CD14-positive monocyte (primary cell): ENCODE measurements at regions not wholly inside any gene's neighbourhood (a gene's known extent, or its start where the extent isn't known, plus 50 kb on each side); places are given as distances from the start of the nearest gene placed in this dataset.

ENCODE experiments used
- DNase-seq, 3 donors: peaks; one replicate each; pipeline ENCODE4 v3.0.0-alpha.2; 2011 to 2022
- H2AFZ ChIP-seq: 2 replicates; pipeline ENCODE4 v1.6.0; 2012; ENCODE audit warnings: mild to moderate bottlenecking, low read depth, low read length, inconsistent platforms; ENCODE audit not compliant: insufficient read depth, poor library complexity, severe bottlenecking
- H3K27ac ChIP-seq, 2 donors: 1 replicate in 1 of 2; 2 replicates in 1 of 2; pipeline ENCODE4 v1.5.1; 2012 to 2013; ENCODE audit warnings: low read length in 2 of 2, control low read depth in 1 of 2, inconsistent platforms in 1 of 2, low read depth in 1 of 2, mild to moderate bottlenecking in 1 of 2
- H3K27me3 ChIP-seq, 2 donors: one replicate each; pipeline versions ENCODE4 v1.6.0 to v1.6.1; 2011 to 2013; ENCODE audit warnings: low read length in 2 of 2; ENCODE audit not compliant: control insufficient read depth in 2 of 2, insufficient read depth in 2 of 2
- H3K36me3 ChIP-seq, 2 donors: replicated peaks in 1 of 2; 1 replicate in 1 of 2; 2 replicates in 1 of 2; pipeline versions ENCODE4 v1.5.1 to v1.6.1; 2012 to 2013; ENCODE audit warnings: low read length in 2 of 2, control low read depth in 1 of 2, inconsistent platforms in 1 of 2, mild to moderate bottlenecking in 1 of 2; ENCODE audit not compliant: insufficient read depth in 2 of 2, control insufficient read depth in 1 of 2
- H3K4me1 ChIP-seq, 2 donors: 1 replicate in 1 of 2; 2 replicates in 1 of 2; pipeline versions ENCODE4 v1.5.1 to v1.6.1; 2012 to 2013; ENCODE audit warnings: low read length in 2 of 2, control low read depth in 1 of 2, inconsistent platforms in 1 of 2, mild to moderate bottlenecking in 1 of 2, moderate library complexity in 1 of 2; ENCODE audit not compliant: insufficient read depth in 2 of 2, control insufficient read depth in 1 of 2
- H3K4me2 ChIP-seq: replicated peaks from 2 replicates; pipeline ENCODE3; 2012; ENCODE audit warnings: low read length, moderate library complexity, mild to moderate bottlenecking; ENCODE audit not compliant: poor library complexity, severe bottlenecking; ENCODE audit errors: extremely low read depth
- H3K4me3 ChIP-seq, 3 experiments: fragments of 200-600 bp in 1 of 3; sonication (generic) in 1 of 3; replicated peaks in 1 of 3; 1 replicate in 2 of 3; 2 replicates in 1 of 3; pipeline ENCODE4 v1.5.1; 2011 to 2013; ENCODE audit warnings: low read length in 3 of 3, mild to moderate bottlenecking in 3 of 3, control low read depth in 2 of 3, low read depth in 2 of 3, inconsistent platforms in 1 of 3, moderate library complexity in 1 of 3
- H3K79me2 ChIP-seq: 2 replicates; pipeline ENCODE4 v1.6.0; 2012; ENCODE audit warnings: mild to moderate bottlenecking, control low read depth, inconsistent platforms, low read length, moderate library complexity; ENCODE audit not compliant: insufficient read depth
- H3K9ac ChIP-seq: 2 replicates; pipeline ENCODE4 v1.6.0; 2017; ENCODE audit warnings: low read length, mild to moderate bottlenecking; ENCODE audit not compliant: insufficient read depth, poor library complexity, severe bottlenecking
- H3K9me3 ChIP-seq, 2 donors: replicated peaks in 1 of 2; 1 replicate in 1 of 2; 2 replicates in 1 of 2; pipeline versions ENCODE4 v1.5.1 to v1.6.1; 2012 to 2013; ENCODE audit warnings: low read length in 2 of 2, control low read depth in 1 of 2; ENCODE audit not compliant: control insufficient read depth in 1 of 2, insufficient read depth in 1 of 2
- H4K20me1 ChIP-seq: 2 replicates; pipeline ENCODE4 v1.6.0; 2012; ENCODE audit warnings: mild to moderate bottlenecking, low read length, control low read depth, moderate library complexity; ENCODE audit not compliant: insufficient read depth
- H3K27ac Mint-ChIP-seq, 7 donors: one replicate each; pipeline ENCODE4 v1.8.0; 2020; ENCODE audit warnings: mild to moderate bottlenecking in 7 of 7, mixed read lengths in 7 of 7, moderate library complexity in 6 of 7, inconsistent platforms in 2 of 7
- H3K27me3 Mint-ChIP-seq, 3 donors: one replicate each; pipeline ENCODE4 v1.8.0; 2021 to 2022; ENCODE audit warnings: low read depth in 3 of 3, mild to moderate bottlenecking in 3 of 3, mixed read lengths in 3 of 3, moderate library complexity in 3 of 3, inconsistent platforms in 1 of 3
- H3K36me3 Mint-ChIP-seq, 2 donors: one replicate each; pipeline ENCODE4 v1.8.0; 2020; ENCODE audit warnings: mixed read lengths in 2 of 2, inconsistent platforms in 1 of 2, mild to moderate bottlenecking in 1 of 2
- H3K4me1 Mint-ChIP-seq: one replicate; pipeline ENCODE4 v1.8.0; 2020; ENCODE audit warnings: mild to moderate bottlenecking, mixed read lengths
- H3K4me3 Mint-ChIP-seq, 2 donors: one replicate each; pipeline ENCODE4 v1.8.0; 2020; ENCODE audit warnings: mild to moderate bottlenecking in 2 of 2, mixed read lengths in 2 of 2, moderate library complexity in 1 of 2
- H3K9me3 Mint-ChIP-seq, 7 donors: one replicate each; pipeline ENCODE4 v1.8.0; 2020 to 2022; ENCODE audit warnings: mixed read lengths in 7 of 7, mild to moderate bottlenecking in 6 of 7, moderate library complexity in 6 of 7, inconsistent platforms in 2 of 7
- CTCF ChIP-seq: fragments of 200-600 bp; IDR thresholded peaks from one replicate; pipeline ENCODE4 v1.8.0; 2022; ENCODE audit warnings: antibody characterized with exemption, mild to moderate bottlenecking
- WGBS: methylation state at CpG from one replicate; pipeline ENCODE4 v1.1.5; 2013; ENCODE audit warnings: missing lambda C conversion rate; ENCODE audit not compliant: insufficient coverage; 5-methylcytosine and 5-hydroxymethylcytosine counted together
- intact Hi-C, 2 donors: fragments of 100-400 bp; cut with micrococcal nuclease; formaldehyde crosslinking; loops; one replicate each; pipeline versions ENCODE4 v1.15.0 to v1.15.1; 2023

- Histone ChIP-seq H2AFZ (no peak overlapping the region), H3K9ac (no peak overlapping the region), H3K27me3 (no peaks in the 10 kb centered on the region), H3K4me2 (no peak overlapping the region), H3K4me1 (no peaks in the 10 kb centered on the region), H3K27ac (no peak overlapping the region), H3K4me3 (no peak overlapping the region), H3K79me2 (no peaks in the 10 kb centered on the region), H3K9me3 (peaks cover 0 to 11% of the 10 kb centered on the region in 2 donors), H3K36me3 (no peaks in the 10 kb centered on the region), H4K20me1 (no peaks in the 10 kb centered on the region)
- H3K9me3 Mint-ChIP-seq, result peaks cover 3 to 6% (median 4%) of the 10 kb centered on the region in 7 donors
- DNase-seq, result no peak
- intact Hi-C loops, result no loop called here
- peaks cover 3% of the 10 kb centered on the region for H3K4me1 Mint-ChIP-seq
- no CpG with 5 or more reads among the region's 2 CpGs for WGBS
- no peak overlapping the region for H3K4me3 Mint-ChIP-seq
- no peak overlapping the region for H3K27ac Mint-ChIP-seq
- H3K36me3 Mint-ChIP-seq, result peaks cover 0 to 2% of the 10 kb centered on the region in 2 donors
- no peaks in the 10 kb centered on the region for H3K27me3 Mint-ChIP-seq
- no peak for TF ChIP-seq CTCF
Measured at GRCh38 chr2:181143790-181144300, 163.4 kb downstream of the UBE2E3 start.

- no peak overlapping the region for H3K9ac ChIP-seq
- H3K4me3 ChIP-seq, result no peak overlapping the region
- no peak overlapping the region for H3K27ac ChIP-seq
- H3K9me3 ChIP-seq, result peaks cover 0 to 11% of the 10 kb centered on the region in 2 donors
- WGBS, result 94% methylated on average over 10 of the region's 22 CpGs
- peaks cover 3 to 6% (median 4%) of the 10 kb centered on the region in 7 donors for H3K9me3 Mint-ChIP-seq
- intact Hi-C loops, result no loop called here
- no peaks in the 10 kb centered on the region for H3K27me3 Mint-ChIP-seq
- no peak for TF ChIP-seq CTCF
- H3K36me3 Mint-ChIP-seq, result peaks cover 0 to 2% of the 10 kb centered on the region in 2 donors
- H3K79me2 ChIP-seq, result no peaks in the 10 kb centered on the region
- no peak overlapping the region for H3K4me3 Mint-ChIP-seq
- no peak overlapping the region for H3K4me2 ChIP-seq
- H3K4me1 ChIP-seq, result no peaks in the 10 kb centered on the region
- no peaks in the 10 kb centered on the region for H3K36me3 ChIP-seq
- H3K27me3 ChIP-seq, result no peaks in the 10 kb centered on the region
- no peaks in the 10 kb centered on the region for H4K20me1 ChIP-seq
- peak overlapping the region in 1 of 7 donors; percentile 16 for H3K27ac Mint-ChIP-seq
- H2AFZ ChIP-seq, result no peak overlapping the region
- peaks cover 1% of the 10 kb centered on the region for H3K4me1 Mint-ChIP-seq
- DNase-seq, result no peak
Measured at GRCh38 chr2:181145645-181146044, 165.2 kb downstream of the UBE2E3 start.
